ENCODE measurements at regions not wholly inside any gene's neighbourhood (a gene's known extent, or its start where the extent isn't known, plus 50 kb on each side); places are given as distances from the start of the nearest gene placed in this dataset.

DNA sequence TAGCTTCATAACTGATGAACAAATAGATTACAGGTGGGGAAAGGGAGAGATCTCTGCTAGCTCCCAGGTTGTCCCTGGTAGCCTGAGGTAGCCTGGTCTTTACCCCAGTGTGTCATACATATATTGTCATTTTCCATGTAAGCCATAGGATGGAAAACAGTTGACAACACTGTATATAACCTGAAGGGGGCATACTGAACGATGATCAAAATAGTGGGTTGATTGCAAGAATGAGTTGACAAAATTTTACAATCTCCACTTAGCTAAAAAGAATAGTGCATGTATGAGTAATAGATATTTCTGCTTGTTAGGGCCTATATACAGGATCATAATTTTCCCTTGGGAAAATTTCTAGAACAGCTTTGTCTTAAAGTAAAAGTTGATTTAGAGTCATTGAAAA is 304.1 kb upstream of the HAND2 start:
- H3K27ac ChIP-seq, result no peak overlapping the region
- no peak overlapping the region for H3K4me2 ChIP-seq

DNA sequence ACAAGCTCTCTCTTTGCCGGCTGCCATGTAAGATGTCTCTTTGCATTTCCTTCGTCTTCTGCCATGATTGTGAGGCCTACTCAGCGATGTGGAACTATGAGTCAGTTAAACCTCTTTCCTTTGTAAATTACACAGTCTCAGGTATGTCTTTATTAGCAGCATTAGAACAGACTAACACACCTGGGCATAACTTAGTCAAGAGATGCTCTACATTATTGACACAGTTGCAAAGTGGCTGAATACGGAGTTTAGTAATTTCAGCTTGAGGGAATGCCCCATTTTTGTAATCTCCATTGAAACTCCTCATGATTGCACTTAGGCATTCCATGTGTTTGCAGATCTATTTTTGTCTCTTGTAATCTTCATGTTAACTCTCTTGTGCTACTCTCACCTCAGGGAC is 299.5 kb upstream of the HAND2 start:
- H3K9me3 Mint-ChIP-seq, result peaks cover 6% of the 10 kb centered on the region
- no peaks in the 10 kb centered on the region for H3K4me1 ChIP-seq
- H3K4me3 Mint-ChIP-seq, result no peak overlapping the region
- H3K27ac Mint-ChIP-seq, result no peak overlapping the region
- TF ChIP-seq EZH2 (IDR thresholded peaks at IDR 0.05) (no peak), EZH2phosphoT487 (IDR thresholded peaks at IDR 0.05) (no peak)
- TF ChIP-seq, protein P1, sequence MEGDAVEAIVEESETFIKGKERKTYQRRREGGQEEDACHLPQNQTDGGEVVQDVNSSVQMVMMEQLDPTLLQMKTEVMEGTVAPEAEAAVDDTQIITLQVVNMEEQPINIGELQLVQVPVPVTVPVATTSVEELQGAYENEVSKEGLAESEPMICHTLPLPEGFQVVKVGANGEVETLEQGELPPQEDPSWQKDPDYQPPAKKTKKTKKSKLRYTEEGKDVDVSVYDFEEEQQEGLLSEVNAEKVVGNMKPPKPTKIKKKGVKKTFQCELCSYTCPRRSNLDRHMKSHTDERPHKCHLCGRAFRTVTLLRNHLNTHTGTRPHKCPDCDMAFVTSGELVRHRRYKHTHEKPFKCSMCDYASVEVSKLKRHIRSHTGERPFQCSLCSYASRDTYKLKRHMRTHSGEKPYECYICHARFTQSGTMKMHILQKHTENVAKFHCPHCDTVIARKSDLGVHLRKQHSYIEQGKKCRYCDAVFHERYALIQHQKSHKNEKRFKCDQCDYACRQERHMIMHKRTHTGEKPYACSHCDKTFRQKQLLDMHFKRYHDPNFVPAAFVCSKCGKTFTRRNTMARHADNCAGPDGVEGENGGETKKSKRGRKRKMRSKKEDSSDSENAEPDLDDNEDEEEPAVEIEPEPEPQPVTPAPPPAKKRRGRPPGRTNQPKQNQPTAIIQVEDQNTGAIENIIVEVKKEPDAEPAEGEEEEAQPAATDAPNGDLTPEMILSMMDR (IDR thresholded peaks at IDR 0.05), result no peak
- no peak overlapping the region for H3K9ac ChIP-seq
- H3K27me3 Mint-ChIP-seq (ENCODE audit: insufficient read depth, low read depth), result no peaks in the 10 kb centered on the region
- no peaks in the 10 kb centered on the region for H4K20me1 ChIP-seq (ENCODE audit: low read depth)
- no peaks in the 10 kb centered on the region for H3K9me3 ChIP-seq (ENCODE audit: low read depth)
- no peaks in the 10 kb centered on the region for H3K27me3 ChIP-seq
- H3F3A ChIP-seq (ENCODE audit: low read depth), result no peaks in the 10 kb centered on the region
- DNase-seq (ENCODE audit: low spot score), result no peak
- H3K4me2 ChIP-seq, result no peak overlapping the region
- H3K36me3 Mint-ChIP-seq, result no peaks in the 10 kb centered on the region
- no peaks in the 10 kb centered on the region for H3K36me3 ChIP-seq
- no peak overlapping the region for H3K4me3 ChIP-seq
- H3K27ac ChIP-seq, result no peak overlapping the region
- H3K4me1 Mint-ChIP-seq, result no peaks in the 10 kb centered on the region
- H2AFZ ChIP-seq (replicated peaks), result no peak overlapping the region
- H3K79me2 ChIP-seq (ENCODE audit: low read depth), result no peaks in the 10 kb centered on the region

More for the DNA sequence above, 304.1 kb upstream of the HAND2 start:
- Histone ChIP-seq H3K4me1 (peaks cover 8% of the 10 kb centered on the region), H3K79me2 (ENCODE audit: low read depth) (no peaks in the 10 kb centered on the region), H2AFZ (replicated peaks) (no peak overlapping the region), H4K20me1 (ENCODE audit: low read depth) (no peaks in the 10 kb centered on the region), H3K9ac (no peak overlapping the region), H3F3A (ENCODE audit: low read depth) (no peaks in the 10 kb centered on the region), H3K27me3 (no peaks in the 10 kb centered on the region), H3K9me3 (ENCODE audit: low read depth) (no peaks in the 10 kb centered on the region), H3K36me3 (no peaks in the 10 kb centered on the region), H3K4me3 (no peak overlapping the region)
- DNase-seq (ENCODE audit: low spot score), result no peak
- TF ChIP-seq, protein P1 (IDR thresholded peaks at IDR 0.05), result no peak
- TF ChIP-seq EZH2phosphoT487 (IDR thresholded peaks at IDR 0.05), result no peak
- TF ChIP-seq EZH2 (IDR thresholded peaks at IDR 0.05), result no peak
- Mint-ChIP-seq H3K27ac (no peak overlapping the region), H3K27me3 (ENCODE audit: insufficient read depth, low read depth) (no peaks in the 10 kb centered on the region), H3K36me3 (no peaks in the 10 kb centered on the region), H3K4me1 (peaks cover 11% of the 10 kb centered on the region), H3K4me3 (no peak overlapping the region), H3K9me3 (peaks cover 6% of the 10 kb centered on the region)

- TF ChIP-seq, protein P1 (IDR thresholded peaks at IDR 0.05), result peak; percentile 19
- TF ChIP-seq EZH2phosphoT487 (IDR thresholded peaks at IDR 0.05) (no peak), EZH2 (IDR thresholded peaks at IDR 0.05) (no peak)
- Mint-ChIP-seq H3K9me3 (peaks cover 6% of the 10 kb centered on the region), H3K27me3 (ENCODE audit: insufficient read depth, low read depth) (no peaks in the 10 kb centered on the region), H3K27ac (no peak overlapping the region), H3K4me1 (no peaks in the 10 kb centered on the region), H3K36me3 (no peaks in the 10 kb centered on the region), H3K4me3 (no peak overlapping the region)
- no peaks in the 10 kb centered on the region for H3K9me3 ChIP-seq (ENCODE audit: low read depth)
- no peak overlapping the region for H2AFZ ChIP-seq (replicated peaks)
- no peak overlapping the region for H3K9ac ChIP-seq
- no peak overlapping the region for H3K4me2 ChIP-seq
- no peaks in the 10 kb centered on the region for H4K20me1 ChIP-seq (ENCODE audit: low read depth)
- no peaks in the 10 kb centered on the region for H3K79me2 ChIP-seq (ENCODE audit: low read depth)
- peak; percentile 8 for DNase-seq (ENCODE audit: low spot score)
- no peaks in the 10 kb centered on the region for H3K27me3 ChIP-seq
- no peaks in the 10 kb centered on the region for H3F3A ChIP-seq (ENCODE audit: low read depth)
- no peaks in the 10 kb centered on the region for H3K4me1 ChIP-seq
- H3K36me3 ChIP-seq, result no peaks in the 10 kb centered on the region
- H3K4me3 ChIP-seq, result no peak overlapping the region
- no peak overlapping the region for H3K27ac ChIP-seq
Observed at GRCh38 chr4:173827707-173828106, 297.7 kb upstream of the HAND2 start.
